Endothelial cell (in vitro differentiated cells): ENCODE measurements at regions not wholly inside any gene's neighbourhood (a gene's known extent, or its start where the extent isn't known, plus 50 kb on each side); places are given as distances from the start of the nearest gene placed in this dataset.

Source experiments
- DNase-seq: peaks from one replicate; pipeline ENCODE4 v3.0.0; 2021; ENCODE audit warnings: low spot score
- H3K27ac Mint-ChIP-seq: one replicate; pipeline ENCODE4 v1.8.0; 2021; ENCODE audit warnings: mixed read lengths, inconsistent platforms; ENCODE audit not compliant: unreplicated experiment
- H3K27me3 Mint-ChIP-seq: one replicate; pipeline ENCODE4 v1.8.0; 2021; ENCODE audit warnings: mild to moderate bottlenecking, moderate library complexity, mixed read lengths, inconsistent platforms; ENCODE audit not compliant: unreplicated experiment
- H3K36me3 Mint-ChIP-seq: one replicate; pipeline ENCODE4 v1.8.0; 2021; ENCODE audit warnings: mild to moderate bottlenecking, low read depth, mixed read lengths, inconsistent platforms; ENCODE audit not compliant: unreplicated experiment
- H3K4me1 Mint-ChIP-seq: one replicate; pipeline ENCODE4 v1.8.0; 2021; ENCODE audit warnings: mild to moderate bottlenecking, mixed read lengths, inconsistent platforms; ENCODE audit not compliant: unreplicated experiment
- H3K4me3 Mint-ChIP-seq: one replicate; pipeline ENCODE4 v1.8.0; 2021; ENCODE audit warnings: mild to moderate bottlenecking, mixed read lengths, inconsistent platforms; ENCODE audit not compliant: unreplicated experiment
- H3K9me3 Mint-ChIP-seq: one replicate; pipeline ENCODE4 v1.8.0; 2021; ENCODE audit warnings: mixed read lengths, inconsistent platforms; ENCODE audit not compliant: unreplicated experiment
- CTCF ChIP-seq: fragments of 200-600 bp; sonication (generic); IDR thresholded peaks from one replicate; pipeline ENCODE4 v1.5.0; 2021; ENCODE audit warnings: antibody characterized with exemption; ENCODE audit not compliant: unreplicated experiment

GRCh38 chr3:168859574-168859973, 763.9 kb upstream of the GOLIM4 start:
- Mint-ChIP-seq H3K9me3 (no peaks in the 10 kb centered on the region), H3K36me3 (no peaks in the 10 kb centered on the region), H3K4me1 (peaks cover under 1% of the 10 kb centered on the region), H3K4me3 (no peak overlapping the region), H3K27me3 (no peaks in the 10 kb centered on the region), H3K27ac (no peak overlapping the region)
- TF ChIP-seq CTCF: no peak
- DNase-seq: no peak

- Mint-ChIP-seq H3K36me3 (no peaks in the 10 kb centered on the region), H3K27ac (no peak overlapping the region), H3K9me3 (no peaks in the 10 kb centered on the region), H3K27me3 (no peaks in the 10 kb centered on the region), H3K4me1 (no peaks in the 10 kb centered on the region), H3K4me3 (no peak overlapping the region)
- no peak for TF ChIP-seq CTCF
- no peak for DNase-seq
Observed at GRCh38 chr3:168859143-168859542, 763.4 kb upstream of the GOLIM4 start.

- H3K4me3 Mint-ChIP-seq: no peak overlapping the region
- no peak for DNase-seq
- no peaks in the 10 kb centered on the region for H3K27me3 Mint-ChIP-seq
- H3K27ac Mint-ChIP-seq: no peak overlapping the region
- H3K4me1 Mint-ChIP-seq: no peaks in the 10 kb centered on the region
- H3K36me3 Mint-ChIP-seq: no peaks in the 10 kb centered on the region
- TF ChIP-seq CTCF: no peak
- H3K9me3 Mint-ChIP-seq: no peaks in the 10 kb centered on the region
Observed at GRCh38 chr3:168858327-168858726, 762.6 kb upstream of the GOLIM4 start.

GRCh38 chr3:168850109-168850508, 754.4 kb upstream of the GOLIM4 start:
- TF ChIP-seq CTCF: no peak
- no peak overlapping the region for H3K27ac Mint-ChIP-seq
- H3K27me3 Mint-ChIP-seq: peaks cover 3% of the 10 kb centered on the region
- peaks cover 4% of the 10 kb centered on the region for H3K4me1 Mint-ChIP-seq
- no peak overlapping the region for H3K4me3 Mint-ChIP-seq
- H3K9me3 Mint-ChIP-seq: no peaks in the 10 kb centered on the region
- DNase-seq: no peak
- H3K36me3 Mint-ChIP-seq: peaks cover 4% of the 10 kb centered on the region

GRCh38 chr3:168847291-168847883, 751.7 kb upstream of the GOLIM4 start:
- DNase-seq: peak; percentile 14
- H3K36me3 Mint-ChIP-seq: peaks cover 4% of the 10 kb centered on the region
- H3K27ac Mint-ChIP-seq: no peak overlapping the region
- no peaks in the 10 kb centered on the region for H3K9me3 Mint-ChIP-seq
- H3K4me1 Mint-ChIP-seq: peaks cover 4% of the 10 kb centered on the region
- no peak overlapping the region for H3K4me3 Mint-ChIP-seq
- peaks cover 3% of the 10 kb centered on the region for H3K27me3 Mint-ChIP-seq
- TF ChIP-seq CTCF: peak; percentile 66
